DMS153 treated with DMSO at 0.1 percent for 48 hours (cell line): ENCODE measurements at regions not wholly inside any gene's neighbourhood (a gene's known extent, or its start where the extent isn't known, plus 50 kb on each side); places are given as distances from the start of the nearest gene placed in this dataset.
"Not testable (repeated sequence)": the region's sequence is repeated elsewhere in the genome, so short reads cannot be mapped to it uniquely, and the experiment has no call there.

Experiments used
- DNase-seq: peaks from one replicate; lab custom pipeline; 2025; ENCODE audit not compliant: unreplicated experiment; lab: John Stamatoyannopoulos, UW

DNA sequence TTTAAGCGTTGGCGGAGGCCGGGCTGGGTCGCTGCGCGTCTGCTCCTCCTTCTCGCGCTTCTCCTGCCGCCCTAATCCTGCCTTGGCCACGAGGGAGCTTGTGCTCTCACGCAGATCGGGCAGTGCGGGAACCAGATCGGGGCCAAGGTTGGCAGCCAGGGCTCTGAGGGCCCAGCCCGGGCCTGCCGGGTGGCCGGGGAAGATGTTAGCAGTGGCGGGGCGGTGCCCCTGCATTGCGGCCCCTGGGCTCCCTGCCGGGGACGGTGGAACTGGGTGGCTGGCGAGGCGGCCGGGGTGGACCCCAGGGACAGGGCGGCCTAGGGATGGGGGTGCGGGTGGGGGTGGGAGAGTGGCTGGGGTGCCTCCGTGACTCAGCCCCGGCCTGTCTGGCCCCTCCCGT, 297.4 kb downstream of the CACNA1B start:
- DNase-seq = not testable (repeated sequence)

DNA sequence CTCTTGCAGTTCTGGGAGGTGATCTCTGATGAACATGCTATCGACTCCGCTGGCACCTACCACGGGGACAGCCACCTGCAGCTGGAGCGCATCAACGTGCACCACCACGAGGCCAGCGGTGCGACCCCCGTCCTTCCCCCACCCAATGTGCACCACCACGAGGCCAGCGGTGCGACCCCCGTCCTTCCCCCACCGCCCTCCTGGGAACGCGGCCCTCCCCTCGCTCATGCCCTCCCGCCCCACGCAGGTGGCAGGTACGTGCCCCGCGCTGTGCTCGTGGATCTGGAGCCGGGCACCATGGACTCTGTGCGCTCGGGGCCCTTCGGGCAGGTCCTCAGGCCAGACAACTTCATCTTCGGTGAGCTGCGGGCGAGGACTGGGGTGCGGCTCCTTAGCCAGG, 297.8 kb downstream of the CACNA1B start:
- not testable (repeated sequence) for DNase-seq

DNA sequence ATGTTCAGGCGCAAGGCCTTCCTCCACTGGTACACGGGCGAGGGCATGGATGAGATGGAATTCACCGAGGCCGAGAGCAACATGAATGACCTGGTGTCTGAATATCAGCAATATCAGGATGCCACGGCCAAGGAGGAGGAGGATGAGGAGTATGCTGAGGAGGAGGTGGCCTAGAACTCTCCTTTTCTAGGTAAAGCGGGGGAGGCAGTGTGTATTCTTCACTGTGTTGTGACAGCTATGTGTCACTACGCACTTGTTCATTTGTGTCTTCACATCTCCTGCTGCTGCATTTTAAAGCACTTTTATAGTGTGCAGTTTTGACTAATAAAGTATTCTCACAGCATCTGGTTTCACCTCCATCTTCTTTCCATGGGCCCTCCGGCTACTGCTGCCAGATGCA, 299.5 kb downstream of the CACNA1B start:
- DNase-seq = not testable (repeated sequence)

DNA sequence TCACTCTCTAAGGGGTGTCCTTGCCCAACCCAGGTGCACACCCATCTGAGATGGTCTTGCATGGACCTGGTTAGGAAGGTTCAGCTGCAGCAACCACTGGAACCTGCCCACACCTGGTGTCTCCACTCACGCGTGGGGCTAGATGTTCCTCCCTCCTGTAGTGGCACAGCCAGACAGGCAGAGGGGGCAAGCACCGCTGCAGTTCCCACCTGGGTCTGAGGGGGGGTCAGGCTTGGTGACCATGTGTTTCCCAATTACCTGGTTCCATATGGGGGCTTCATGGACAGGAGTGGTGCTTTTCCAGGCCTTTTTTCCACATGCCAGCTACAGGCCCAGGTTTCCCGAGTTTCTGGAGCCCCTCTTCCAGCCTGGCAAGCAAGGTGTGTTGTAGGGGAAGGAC, 301.4 kb downstream of the CACNA1B start:
- not testable (repeated sequence) for DNase-seq

DNA sequence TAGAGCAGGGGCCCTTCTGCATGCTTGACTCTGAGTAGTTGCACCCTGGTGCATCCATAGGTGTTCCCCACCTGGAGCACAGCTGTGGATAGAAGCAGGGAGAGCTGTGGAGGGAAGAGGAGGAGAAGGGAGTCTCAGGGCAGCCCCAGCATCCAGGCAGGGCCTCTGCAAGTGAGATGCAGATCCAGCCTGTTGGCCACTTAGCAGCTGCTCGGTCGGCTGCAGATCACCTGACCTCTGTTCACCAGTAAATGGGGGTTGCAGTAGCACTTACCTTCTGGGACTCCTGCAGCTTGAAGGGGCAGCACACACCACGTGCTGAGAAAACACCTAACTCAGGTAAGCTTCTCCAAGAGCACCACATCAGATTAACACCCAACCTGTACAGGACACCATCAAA, 302.1 kb downstream of the CACNA1B start:
- DNase-seq = not testable (repeated sequence)

DNA sequence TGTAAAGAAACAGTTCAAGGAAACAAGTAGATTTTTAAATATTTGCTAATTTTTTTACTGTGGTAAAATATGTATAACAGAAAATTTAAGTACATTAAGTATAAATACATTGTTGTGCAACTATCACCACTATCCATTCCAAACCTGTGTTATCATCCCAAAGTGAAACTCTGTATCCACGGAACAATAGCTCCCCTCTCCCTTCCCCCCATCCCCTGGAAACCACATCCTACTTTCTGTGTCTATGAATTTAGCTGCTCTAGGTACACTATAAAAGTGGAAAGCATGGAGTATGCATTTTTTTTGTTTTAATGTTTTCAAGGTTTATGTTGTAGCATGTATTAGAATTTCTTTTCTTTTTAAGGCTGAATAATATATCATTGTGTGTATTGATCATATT, 304.4 kb downstream of the CACNA1B start:
- not testable (repeated sequence) for DNase-seq

DNA sequence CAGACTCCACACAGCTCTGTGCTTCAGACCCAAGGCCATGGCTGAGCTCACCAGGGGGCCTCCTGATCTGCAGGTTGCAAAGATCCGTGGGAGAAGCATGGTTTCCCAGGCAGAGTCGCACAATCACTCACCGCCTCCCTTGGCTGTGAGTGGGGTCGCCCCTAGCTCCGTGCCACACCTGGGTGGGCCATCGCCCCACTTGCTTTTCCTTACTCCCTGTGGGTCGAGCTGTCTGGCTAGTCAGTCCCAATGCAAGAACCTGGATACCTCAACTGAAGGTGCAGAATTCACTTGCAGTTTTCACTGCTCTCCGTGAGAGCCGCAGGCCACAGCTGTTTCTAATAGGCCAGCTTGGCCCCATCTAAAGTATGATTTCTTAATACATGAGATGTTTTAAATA, 319.6 kb downstream of the CACNA1B start:
- not testable (repeated sequence) for DNase-seq

DNA sequence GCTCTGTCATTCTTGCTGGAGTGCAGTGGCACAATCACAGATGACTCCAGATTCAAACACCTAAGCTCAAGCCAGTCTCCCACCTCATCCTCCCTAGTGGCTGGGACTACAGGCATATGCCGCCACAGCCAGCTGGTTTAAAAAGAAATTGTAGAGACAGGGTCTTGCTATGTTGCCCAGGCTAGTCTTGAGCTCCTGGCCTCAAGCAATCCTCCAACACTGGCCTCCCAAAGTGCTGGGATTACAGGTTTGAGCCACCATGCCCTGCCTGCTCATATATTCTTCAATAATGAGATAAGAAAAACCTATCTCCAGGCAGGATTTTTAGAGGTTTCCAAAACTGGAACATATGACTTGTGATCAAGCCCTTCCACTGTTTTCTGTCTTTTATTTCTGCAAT, 321.4 kb downstream of the CACNA1B start:
- DNase-seq = not testable (repeated sequence)

DNA sequence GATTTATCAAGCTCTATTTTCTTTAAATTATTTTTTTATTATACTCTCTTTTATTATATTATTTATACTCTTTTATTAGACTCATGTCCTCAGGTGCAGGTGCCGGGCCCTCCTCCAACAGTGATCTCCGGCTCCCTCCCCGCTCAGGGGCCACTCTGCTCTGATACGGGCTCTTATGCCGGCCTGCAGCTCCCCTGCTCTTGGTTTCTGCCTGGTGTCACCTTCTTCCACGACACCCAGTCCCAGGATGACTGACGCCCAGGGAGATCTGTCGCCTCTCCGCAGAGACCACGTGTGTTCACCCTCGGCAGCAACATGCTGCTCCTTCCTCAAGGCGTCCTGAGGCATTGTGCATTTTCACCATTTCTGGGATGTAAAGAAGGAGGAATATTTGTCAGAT, 322.3 kb downstream of the CACNA1B start:
- not testable (repeated sequence) for DNase-seq

DNA sequence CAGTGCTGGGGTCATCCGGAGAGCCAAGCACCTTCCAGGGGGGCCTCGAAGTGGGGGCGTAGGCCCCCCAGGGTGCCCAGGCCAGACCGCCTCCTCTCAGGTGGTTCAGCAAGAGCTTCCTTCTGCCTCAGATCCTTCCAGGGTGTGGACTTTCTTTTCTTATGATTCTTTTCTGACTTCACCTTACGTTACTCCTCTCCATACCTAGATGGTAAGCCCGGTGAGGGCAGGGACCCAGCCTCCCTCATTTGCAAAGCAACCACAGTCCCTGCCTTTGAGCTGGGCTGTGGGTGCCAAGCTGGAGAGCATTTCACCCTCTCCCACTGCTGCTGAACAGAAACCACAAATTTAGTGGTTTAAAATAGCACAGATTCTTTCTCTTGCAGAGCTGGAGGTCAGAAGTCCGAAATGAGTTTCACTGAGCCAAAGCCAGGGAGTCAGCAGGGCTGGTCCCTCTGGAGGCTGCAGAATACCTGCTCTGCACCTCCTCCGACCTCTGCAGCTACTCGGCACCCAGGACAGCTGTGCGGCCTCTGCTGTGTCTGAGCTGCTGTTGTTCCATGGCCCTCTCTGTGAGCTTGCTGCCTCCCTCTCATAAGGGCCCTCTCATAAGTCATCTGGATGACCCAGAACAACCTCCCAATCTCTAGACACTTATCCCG, 323.0 kb downstream of the CACNA1B start:
- not testable (repeated sequence) for DNase-seq

DNA sequence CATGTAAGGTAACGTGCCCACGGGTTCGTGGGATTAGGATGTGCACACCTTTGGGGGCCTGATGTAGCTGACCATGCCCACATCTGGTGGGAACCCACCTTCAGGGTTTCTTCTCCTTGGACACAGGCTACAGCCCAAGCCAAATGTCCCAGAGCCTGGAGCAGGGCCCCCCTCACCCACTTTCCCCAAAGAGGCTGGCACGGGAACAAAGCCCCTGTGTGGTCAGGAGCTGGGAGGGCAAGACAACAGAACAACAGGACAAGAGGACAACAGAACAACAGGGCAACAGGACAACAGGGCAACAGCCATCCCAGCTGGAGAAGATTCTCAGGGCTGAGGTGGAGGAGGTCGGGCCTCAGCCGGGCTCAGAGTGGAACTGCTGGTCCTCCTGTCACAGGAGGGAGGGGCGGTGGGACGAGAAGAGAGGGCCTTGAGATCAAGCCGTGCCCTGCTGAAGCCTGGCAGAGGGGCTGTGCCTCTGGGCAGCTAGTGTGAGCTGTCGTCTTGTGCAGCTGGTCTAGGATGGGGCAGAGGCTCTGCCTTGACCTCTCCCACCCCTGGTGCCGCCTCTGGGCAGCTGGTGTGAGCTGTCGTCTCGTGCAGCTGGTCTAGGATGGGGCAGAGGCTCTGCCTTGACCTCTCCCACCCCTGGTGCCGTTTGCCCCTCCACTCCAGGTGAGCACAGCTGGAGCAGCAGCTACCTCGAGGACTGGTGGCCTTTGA, 323.7 kb downstream of the CACNA1B start:
- DNase-seq = not testable (repeated sequence)

DNA sequence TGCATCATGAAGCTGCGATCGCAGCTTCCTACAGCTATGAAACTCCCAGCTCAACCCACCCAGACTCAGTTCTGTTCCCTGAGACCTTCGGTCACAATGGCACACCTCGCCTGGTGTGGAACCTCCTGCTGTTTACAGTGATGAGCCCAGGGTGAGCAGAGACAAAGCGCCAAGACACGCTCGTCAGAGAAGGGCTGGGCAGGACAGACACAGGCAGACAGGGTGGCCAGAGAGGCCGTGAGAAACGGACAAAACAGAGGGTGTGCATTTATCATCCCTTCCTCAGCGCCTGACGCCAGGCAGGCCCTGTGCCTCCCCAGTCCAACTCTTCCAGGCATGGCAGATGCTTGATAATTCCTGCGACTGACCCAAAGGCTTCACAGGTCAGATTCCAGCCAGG, 324.5 kb downstream of the CACNA1B start:
- not testable (repeated sequence) for DNase-seq

DNA sequence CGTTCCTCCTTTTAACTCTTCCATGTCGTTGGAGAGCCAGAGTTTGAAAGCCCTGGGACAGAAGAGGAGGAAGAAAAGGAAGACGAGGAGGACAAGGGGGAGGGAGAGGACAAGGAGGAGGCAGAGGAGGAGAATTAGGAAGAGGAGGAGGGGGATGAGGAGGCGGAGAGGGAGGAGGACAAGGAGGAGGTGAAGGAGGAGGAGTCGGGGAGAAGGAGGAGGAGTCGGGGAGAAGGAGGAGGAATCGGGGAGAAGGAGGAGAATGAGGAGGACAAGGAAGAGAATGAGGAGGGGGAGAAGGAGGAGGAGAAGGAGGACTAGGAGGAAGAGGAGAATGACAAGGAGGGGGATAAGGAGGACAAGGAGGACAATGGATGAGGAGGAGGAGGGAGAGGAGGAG, 325.7 kb downstream of the CACNA1B start:
- DNase-seq = not testable (repeated sequence)

DNA sequence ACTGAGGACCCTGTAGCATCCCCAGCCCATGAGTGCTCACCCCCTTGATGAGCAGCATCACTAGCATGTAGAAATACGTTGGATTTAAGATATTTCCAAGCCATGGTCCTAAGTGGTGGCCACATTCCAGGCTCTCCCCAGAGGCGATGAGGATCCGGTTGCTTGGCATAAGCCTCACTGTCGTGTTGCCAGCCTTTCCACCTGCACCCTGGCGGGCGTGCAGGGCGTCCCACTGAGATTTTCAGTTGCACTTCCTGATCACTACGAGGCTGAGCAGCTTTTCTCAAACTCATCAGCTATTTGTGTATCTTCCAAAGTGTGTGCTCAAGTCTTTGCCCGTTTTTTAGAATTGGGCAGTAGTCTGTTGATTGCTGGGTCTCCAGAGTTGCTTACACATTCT, 326.3 kb downstream of the CACNA1B start:
- not testable (repeated sequence) for DNase-seq

DNA sequence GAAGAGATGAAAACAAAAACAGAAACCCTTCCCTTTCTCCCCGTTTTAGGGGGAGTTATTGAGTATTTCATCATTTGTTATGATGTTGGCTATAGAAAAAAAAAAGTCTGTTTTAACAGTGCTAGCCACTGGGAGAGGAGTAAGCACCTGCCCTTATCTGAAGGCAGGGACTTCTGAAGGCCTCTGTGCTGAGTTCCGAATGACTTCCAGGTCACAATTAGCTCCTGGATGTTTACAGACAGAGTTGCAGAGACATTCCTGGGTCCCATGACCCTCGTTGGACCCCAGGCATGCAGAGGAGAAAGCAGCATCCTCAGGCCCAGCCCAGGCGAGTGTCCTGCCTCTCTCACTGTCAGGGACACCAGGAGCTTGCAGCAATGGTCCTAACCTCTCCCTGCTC, 328.5 kb downstream of the CACNA1B start:
- not testable (repeated sequence) for DNase-seq

DNA sequence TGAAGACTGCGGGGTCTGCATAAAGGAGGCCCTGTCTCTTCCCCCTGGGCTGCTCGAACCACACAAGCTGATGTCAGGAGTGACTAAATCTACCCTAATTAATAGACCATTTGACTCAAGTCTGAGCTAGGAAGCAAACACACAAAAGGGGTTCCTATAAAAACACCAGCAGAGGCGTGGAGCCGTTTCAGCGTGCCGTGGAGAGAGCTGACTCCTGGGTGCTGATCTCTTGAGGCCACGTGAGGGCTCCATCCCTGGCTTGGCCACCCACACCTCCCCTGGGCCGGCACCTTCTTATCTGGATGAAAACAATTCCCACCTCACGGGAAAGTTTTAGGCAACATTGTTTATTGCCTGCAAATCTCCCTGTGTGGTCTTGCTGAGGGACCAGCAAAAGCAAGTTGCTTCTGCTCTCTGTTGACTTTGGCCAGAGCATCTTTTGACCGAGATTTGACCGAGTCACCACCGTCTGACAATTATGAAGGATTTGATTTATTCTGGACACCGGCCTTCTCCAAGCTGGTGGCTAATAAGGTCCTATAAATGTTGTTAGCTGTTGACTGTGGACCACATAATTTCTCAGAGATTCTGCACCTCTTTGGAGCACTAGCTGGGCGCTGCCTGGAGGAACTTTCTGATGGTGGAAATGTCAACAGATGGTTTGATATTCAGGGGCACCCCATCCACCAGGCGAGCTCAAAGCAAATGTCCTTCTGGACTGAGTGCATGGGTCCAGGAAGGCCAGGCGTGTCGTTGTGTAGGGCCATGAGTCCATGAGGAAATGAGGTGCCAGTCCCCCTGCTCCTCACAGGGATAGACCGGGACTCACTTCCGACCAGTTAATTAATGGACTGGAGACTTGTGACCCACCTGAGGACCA, 330.0 kb downstream of the CACNA1B start:
- DNase-seq = not testable (repeated sequence)

DNA sequence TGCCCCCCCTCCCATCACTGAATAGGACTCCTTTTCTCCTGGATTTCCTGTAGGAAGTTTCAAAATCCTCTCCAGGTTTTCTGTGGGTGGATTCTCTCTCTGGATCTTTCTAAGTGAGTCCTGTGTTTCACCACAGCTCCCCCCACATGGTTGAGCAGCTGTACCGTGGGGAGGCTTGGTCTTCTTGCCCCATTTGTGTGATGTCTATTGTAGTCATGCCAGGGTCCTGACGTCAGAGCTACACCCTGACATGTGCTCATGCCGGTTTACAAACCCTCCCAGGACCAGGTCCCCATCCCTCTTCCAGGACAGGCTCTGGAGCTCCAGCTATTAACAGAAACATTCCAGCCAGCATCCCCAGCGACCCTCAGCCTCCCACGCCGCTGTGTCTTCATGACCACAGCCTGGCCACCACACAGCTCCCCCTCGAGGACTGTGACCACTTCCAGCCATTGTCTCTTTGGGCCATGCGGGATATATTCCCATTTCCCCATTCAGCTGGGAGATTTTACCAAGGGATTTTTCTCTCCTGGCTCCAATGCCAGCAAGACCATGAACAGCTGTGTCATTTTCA, 331.6 kb downstream of the CACNA1B start:
- not testable (repeated sequence) for DNase-seq

DNA sequence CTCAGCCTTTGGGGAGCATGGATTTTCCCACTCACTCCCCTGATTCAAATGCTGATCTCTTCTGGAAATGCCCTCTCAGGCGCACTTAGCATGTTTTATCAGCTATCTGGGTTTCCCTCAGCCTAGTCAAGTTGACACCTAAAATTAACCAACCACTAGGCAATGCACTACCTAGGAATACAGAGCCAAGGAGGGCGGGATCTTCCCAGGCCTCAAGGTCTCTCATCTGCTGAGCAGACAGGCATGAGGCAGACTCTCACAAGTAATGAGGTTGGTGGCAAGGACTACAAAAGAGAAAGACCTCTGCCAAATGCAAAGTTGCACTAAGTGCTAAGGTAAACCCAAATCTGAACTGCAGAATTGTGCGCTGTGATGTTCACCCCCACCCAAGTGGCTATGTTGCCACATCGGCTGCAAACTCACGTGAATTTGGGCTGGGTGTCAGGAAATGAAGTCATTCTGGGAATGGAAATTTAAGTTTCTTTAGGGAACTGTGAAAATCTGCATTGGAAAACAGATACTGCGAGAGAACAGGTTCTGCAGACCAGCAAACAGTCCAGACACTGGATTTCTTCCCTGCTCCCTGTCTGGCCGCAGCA, 332.9 kb downstream of the CACNA1B start:
- DNase-seq = not testable (repeated sequence)

DNA sequence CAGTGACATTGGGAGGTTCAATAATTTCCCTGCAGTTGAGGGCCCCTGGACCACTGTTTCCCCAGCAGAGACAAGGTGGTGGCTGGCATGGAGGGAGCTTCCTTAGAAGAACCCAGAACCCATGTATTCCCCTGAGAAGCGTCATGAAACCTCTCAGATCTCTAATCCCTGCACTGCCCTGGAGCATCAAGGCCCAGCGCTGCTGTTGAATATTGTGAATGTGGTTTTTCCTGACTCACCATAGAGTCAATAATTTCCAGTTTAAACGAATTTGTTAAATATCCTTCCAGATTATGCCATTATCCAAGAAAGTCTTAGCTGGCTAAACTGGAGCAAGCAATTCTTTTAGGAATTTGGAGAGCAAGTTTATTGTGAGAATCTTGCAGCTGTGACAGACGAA, 333.5 kb downstream of the CACNA1B start:
- DNase-seq = not testable (repeated sequence)

DNA sequence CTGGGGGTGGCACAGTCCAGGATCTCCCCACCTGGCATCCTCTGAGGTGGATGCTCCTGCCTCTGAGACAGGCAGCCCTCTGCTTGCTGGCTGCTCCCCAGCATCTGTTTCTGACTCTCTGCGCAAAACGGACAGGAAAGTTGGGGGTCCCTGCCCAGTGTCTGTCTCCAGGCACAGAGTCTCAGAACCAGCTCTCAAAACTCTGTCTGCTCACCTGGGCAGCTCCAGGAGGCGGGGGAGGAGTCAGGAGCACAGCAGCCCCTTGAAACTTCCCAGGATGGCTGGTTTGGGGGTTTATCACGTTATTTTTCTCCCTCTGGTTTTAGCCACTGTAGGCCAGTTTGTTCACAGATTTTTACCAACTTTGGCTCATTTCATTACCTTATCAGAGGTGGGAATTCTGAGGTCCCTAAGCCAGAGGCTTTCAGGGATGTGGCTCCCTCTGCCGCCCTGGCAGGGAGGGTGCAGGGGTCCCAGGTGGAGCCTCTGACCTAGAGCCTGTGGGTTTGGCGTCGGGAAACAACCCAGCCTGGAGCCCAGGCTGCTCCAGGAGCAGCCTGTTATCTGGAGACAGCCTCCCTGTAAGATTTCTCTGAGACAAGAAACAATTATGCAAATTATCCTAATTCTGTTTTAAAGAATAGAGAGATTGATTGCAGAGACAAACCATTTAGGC, 334.1 kb downstream of the CACNA1B start:
- DNase-seq = not testable (repeated sequence)
